ENCODE measurements at regions not wholly inside any gene's neighbourhood (a gene's known extent, or its start where the extent isn't known, plus 50 kb on each side); places are given as distances from the start of the nearest gene placed in this dataset.
"Not testable (repeated sequence)": the region's sequence is repeated elsewhere in the genome, so short reads cannot be mapped to it uniquely, and the experiment has no call there.

GRCh38 chr9:30582240-30582639 is 1802.2 kb upstream of the ACO1 start:
- DNase-seq (ENCODE audit: low read depth) = no peak

GRCh38 chr9:30584559-30584958 is 1799.9 kb upstream of the ACO1 start:
- DNase-seq (ENCODE audit: low read depth) = no peak

GRCh38 chr9:30591461-30591860 is 1793.0 kb upstream of the ACO1 start:
- no peak for DNase-seq (ENCODE audit: low read depth)

GRCh38 chr9:30597608-30598007 is 1786.8 kb upstream of the ACO1 start:
- no peak for DNase-seq (ENCODE audit: low read depth)

- DNase-seq (ENCODE audit: low read depth) = no peak
Measured at GRCh38 chr9:30605936-30606335, 1778.5 kb upstream of the ACO1 start.

GRCh38 chr9:30609713-30610112 is 1774.7 kb upstream of the ACO1 start:
- no peak for DNase-seq (ENCODE audit: low read depth)

- DNase-seq (ENCODE audit: low read depth) = not testable (repeated sequence)
Measured at GRCh38 chr9:30616782-30617181, 1767.7 kb upstream of the ACO1 start.

- DNase-seq (ENCODE audit: low read depth) = no peak
Measured at GRCh38 chr9:30622561-30622960, 1761.9 kb upstream of the ACO1 start.

GRCh38 chr9:30628915-30629567 is 1755.4 kb upstream of the ACO1 start:
- no peak for DNase-seq (ENCODE audit: low read depth)

GRCh38 chr9:30630459-30630858 is 1754.0 kb upstream of the ACO1 start:
- DNase-seq (ENCODE audit: low read depth) = no peak

GRCh38 chr9:30646639-30647038 is 1737.8 kb upstream of the ACO1 start:
- DNase-seq (ENCODE audit: low read depth) = not testable (repeated sequence)

- no peak for DNase-seq (ENCODE audit: low read depth)
Measured at GRCh38 chr9:30661925-30662324, 1722.5 kb upstream of the ACO1 start.

GRCh38 chr9:30670805-30671562 is 1713.5 kb upstream of the ACO1 start:
- DNase-seq (ENCODE audit: low read depth) = no peak

GRCh38 chr9:30673132-30673531 is 1711.3 kb upstream of the ACO1 start:
- DNase-seq (ENCODE audit: low read depth) = no peak

- no peak for DNase-seq (ENCODE audit: low read depth)
Measured at GRCh38 chr9:30676651-30677050, 1707.8 kb upstream of the ACO1 start.

GRCh38 chr9:30677221-30677620 is 1707.2 kb upstream of the ACO1 start:
- DNase-seq (ENCODE audit: low read depth) = no peak

GRCh38 chr9:30688801-30689200 is 1695.6 kb upstream of the ACO1 start:
- DNase-seq (ENCODE audit: low read depth) = no peak

GRCh38 chr9:30697958-30698357 is 1686.5 kb upstream of the ACO1 start:
- no peak for DNase-seq (ENCODE audit: low read depth)

- no peak for DNase-seq (ENCODE audit: low read depth)
Measured at GRCh38 chr9:30711591-30711990, 1672.9 kb upstream of the ACO1 start.

- no peak for DNase-seq (ENCODE audit: low read depth)
Measured at GRCh38 chr9:30713243-30713642, 1671.2 kb upstream of the ACO1 start.

GRCh38 chr9:30714389-30714788 is 1670.1 kb upstream of the ACO1 start:
- no peak for DNase-seq (ENCODE audit: low read depth)

- DNase-seq (ENCODE audit: low read depth) = no peak
Measured at GRCh38 chr9:30718483-30718882, 1666.0 kb upstream of the ACO1 start.

- no peak for DNase-seq (ENCODE audit: low read depth)
Measured at GRCh38 chr9:30722065-30722464, 1662.4 kb upstream of the ACO1 start.
